ENCODE measurements at regions not wholly inside any gene's neighbourhood (a gene's known extent, or its start where the extent isn't known, plus 50 kb on each side); places are given as distances from the start of the nearest gene placed in this dataset.

DNA sequence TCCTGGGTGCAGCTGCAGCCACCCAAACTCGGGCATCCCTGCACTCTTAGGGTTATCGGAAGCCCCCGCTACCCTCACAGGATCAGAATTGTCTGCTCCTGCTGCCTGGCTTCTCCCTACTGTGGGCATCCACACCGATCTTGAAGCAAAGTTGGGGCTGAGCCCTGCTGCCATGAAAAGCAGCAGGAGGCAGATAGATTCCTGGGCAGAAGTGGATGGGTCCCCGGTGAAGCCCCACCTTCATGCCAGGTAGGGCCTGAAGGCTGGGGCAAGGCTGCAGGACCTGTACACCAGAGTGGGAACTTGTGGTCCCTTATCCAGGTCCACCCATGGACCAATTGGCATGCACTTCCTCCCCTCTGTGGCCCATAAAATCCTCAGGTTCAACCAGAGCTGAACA, 922.6 kb upstream of the KCND2 start:
- H3K9me2 ChIP-seq (replicated peaks; ENCODE audit: low read depth, low read length): no peaks in the 10 kb centered on the region
- H3K79me2 ChIP-seq (ENCODE audit: insufficient read depth, low read length): no peaks in the 10 kb centered on the region
- H3K4me1 ChIP-seq (ENCODE audit: insufficient read depth, low read length, poor library complexity, severe bottlenecking): no peaks in the 10 kb centered on the region
- no peaks in the 10 kb centered on the region for H3K36me3 ChIP-seq (ENCODE audit: insufficient read depth, low read length)
- H3K9ac ChIP-seq (ENCODE audit: low read depth, low read length, poor library complexity, severe bottlenecking): no peak overlapping the region
- no peaks in the 10 kb centered on the region for H4K20me1 ChIP-seq (ENCODE audit: insufficient read depth, low read length, poor library complexity, severe bottlenecking)
- no peaks in the 10 kb centered on the region for H3F3A ChIP-seq (ENCODE audit: low read depth)
- no peak overlapping the region for H3K4me2 ChIP-seq (ENCODE audit: low read depth, low read length, poor library complexity, severe bottlenecking)
- no peaks in the 10 kb centered on the region for H3K27me3 ChIP-seq (ENCODE audit: insufficient read depth, low read length, poor library complexity, severe bottlenecking)
- TF ChIP-seq CTCF (conservative IDR thresholded peaks at IDR 0.05; ENCODE audit: low read length) (no peak), EZH2phosphoT487 (IDR thresholded peaks at IDR 0.05; ENCODE audit: borderline replicate concordance) (no peak)
- H3K9me3 ChIP-seq (ENCODE audit: insufficient read depth, low read depth, low read length): no peaks in the 10 kb centered on the region
- no peak overlapping the region for H3K4me3 ChIP-seq (ENCODE audit: low read length, poor library complexity, severe bottlenecking)
- no peak overlapping the region for H2AFZ ChIP-seq (ENCODE audit: low read length)

DNA sequence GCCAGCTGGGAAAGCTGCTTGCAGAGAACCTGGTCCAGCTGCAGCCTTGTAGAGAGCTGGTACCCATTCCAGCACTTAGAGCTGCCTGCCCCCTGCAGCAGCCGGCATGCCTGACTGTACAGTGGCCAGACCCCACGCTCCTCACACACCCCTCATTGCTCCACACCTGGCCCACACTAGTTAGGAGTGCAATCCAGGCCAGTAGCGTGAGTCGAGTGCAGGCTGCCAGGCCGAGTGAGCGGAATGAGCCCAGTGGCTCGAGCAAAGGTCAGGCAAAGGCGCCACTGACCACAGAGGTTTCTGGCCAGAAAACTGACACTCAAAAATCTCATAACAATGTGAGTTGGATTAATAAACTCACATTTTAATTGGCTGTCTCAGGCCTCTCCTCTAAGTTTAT, 921.7 kb upstream of the KCND2 start:
- no peak overlapping the region for H3K9ac ChIP-seq (ENCODE audit: low read depth, low read length, poor library complexity, severe bottlenecking)
- H3K27me3 ChIP-seq (ENCODE audit: insufficient read depth, low read length, poor library complexity, severe bottlenecking): no peaks in the 10 kb centered on the region
- H3K4me3 ChIP-seq (ENCODE audit: low read length, poor library complexity, severe bottlenecking): no peak overlapping the region
- no peaks in the 10 kb centered on the region for H3F3A ChIP-seq (ENCODE audit: low read depth)
- H3K4me2 ChIP-seq (ENCODE audit: low read depth, low read length, poor library complexity, severe bottlenecking): no peak overlapping the region
- no peak for TF ChIP-seq EZH2phosphoT487 (IDR thresholded peaks at IDR 0.05; ENCODE audit: borderline replicate concordance)
- no peak for TF ChIP-seq CTCF (conservative IDR thresholded peaks at IDR 0.05; ENCODE audit: low read length)
- H3K9me2 ChIP-seq (replicated peaks; ENCODE audit: low read depth, low read length): no peaks in the 10 kb centered on the region
- H3K4me1 ChIP-seq (ENCODE audit: insufficient read depth, low read length, poor library complexity, severe bottlenecking): no peaks in the 10 kb centered on the region
- no peak overlapping the region for H2AFZ ChIP-seq (ENCODE audit: low read length)
- H3K79me2 ChIP-seq (ENCODE audit: insufficient read depth, low read length): no peaks in the 10 kb centered on the region
- H3K9me3 ChIP-seq (ENCODE audit: insufficient read depth, low read depth, low read length): no peaks in the 10 kb centered on the region; the same call in 1 of the 2 replicates
- no peaks in the 10 kb centered on the region for H3K36me3 ChIP-seq (ENCODE audit: insufficient read depth, low read length)
- no peaks in the 10 kb centered on the region for H4K20me1 ChIP-seq (ENCODE audit: insufficient read depth, low read length, poor library complexity, severe bottlenecking)

GRCh38 chr7:119374436-119374835, 898.5 kb upstream of the KCND2 start:
- H3K4me1 ChIP-seq (ENCODE audit: insufficient read depth, low read length, poor library complexity, severe bottlenecking): no peaks in the 10 kb centered on the region
- H3K9ac ChIP-seq (ENCODE audit: low read depth, low read length, poor library complexity, severe bottlenecking): no peak overlapping the region
- H3F3A ChIP-seq (ENCODE audit: low read depth): no peaks in the 10 kb centered on the region

More at GRCh38 chr7:119374436-119374835, 898.5 kb upstream of the KCND2 start:
- no peaks in the 10 kb centered on the region for H3K9me2 ChIP-seq (replicated peaks; ENCODE audit: low read depth, low read length)
- H4K20me1 ChIP-seq (ENCODE audit: insufficient read depth, low read length, poor library complexity, severe bottlenecking): no peaks in the 10 kb centered on the region
- no peaks in the 10 kb centered on the region for H3K79me2 ChIP-seq (ENCODE audit: insufficient read depth, low read length)
- no peaks in the 10 kb centered on the region for H3K27me3 ChIP-seq (ENCODE audit: insufficient read depth, low read length, poor library complexity, severe bottlenecking)
- no peak overlapping the region for H2AFZ ChIP-seq (ENCODE audit: low read length)
- H3K4me3 ChIP-seq (ENCODE audit: low read length, poor library complexity, severe bottlenecking): no peak overlapping the region
- H3K9me3 ChIP-seq (ENCODE audit: insufficient read depth, low read depth, low read length): no peaks in the 10 kb centered on the region
- no peak for TF ChIP-seq EZH2phosphoT487 (IDR thresholded peaks at IDR 0.05; ENCODE audit: borderline replicate concordance)
- no peak for TF ChIP-seq CTCF (conservative IDR thresholded peaks at IDR 0.05; ENCODE audit: low read length)
- no peaks in the 10 kb centered on the region for H3K36me3 ChIP-seq (ENCODE audit: insufficient read depth, low read length)
- no peak overlapping the region for H3K4me2 ChIP-seq (ENCODE audit: low read depth, low read length, poor library complexity, severe bottlenecking)

All from Loucy (cell line).